ENCODE measurements at regions not wholly inside any gene's neighbourhood (a gene's known extent, or its start where the extent isn't known, plus 50 kb on each side); places are given as distances from the start of the nearest gene placed in this dataset.

DNA sequence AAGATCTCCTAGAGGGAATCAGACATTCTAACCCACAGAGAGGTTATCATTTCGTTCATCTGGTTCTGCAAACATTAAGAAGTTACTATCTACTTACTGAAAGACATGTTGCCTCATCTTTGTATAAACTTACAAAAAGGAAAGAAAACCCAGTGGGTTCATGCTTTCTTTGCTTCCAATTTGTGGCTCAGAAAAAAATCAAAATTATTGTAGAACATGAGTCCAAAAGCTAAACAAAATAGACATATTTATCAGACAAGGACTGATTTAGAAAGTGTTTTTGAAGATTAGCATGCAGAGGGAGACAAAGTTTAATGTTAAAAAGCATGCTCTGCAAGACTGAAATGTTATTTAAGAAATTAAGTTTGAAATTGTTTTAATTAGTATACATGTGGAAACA is 123.1 kb downstream of the MBL2 start:
- Histone ChIP-seq H3K27ac (ENCODE audit: insufficient read depth, low read depth, low read length) (no peak overlapping the region), H4K20me1 (replicated peaks; ENCODE audit: control insufficient read depth, extremely low read depth, insufficient read depth, low read length) (no peaks in the 10 kb centered on the region), H3K9ac (replicated peaks; ENCODE audit: extremely low read depth, insufficient read depth, low read length) (no peak overlapping the region), H3K4me2 (ENCODE audit: insufficient read depth, low read length) (no peak overlapping the region), H3K4me3 (replicated peaks in 1 of 3; ENCODE audit: insufficient read depth in 1 of 3, low read depth in 1 of 3, low read length in 3 of 3) (no peak overlapping the region), H3K9me3 (replicated peaks; ENCODE audit: control insufficient read depth, insufficient read depth, low read length) (no peaks in the 10 kb centered on the region), H3K27me3 (ENCODE audit: control insufficient read depth in 2 of 2, insufficient read depth in 2 of 2, low read length in 2 of 2) (no peaks in the 10 kb centered on the region), H3K4me1 (ENCODE audit: control insufficient read depth, extremely low read depth, insufficient read depth, low read length) (peaks cover 12% of the 10 kb centered on the region), H3K36me3 (ENCODE audit: control insufficient read depth in 2 of 2, extremely low read depth in 1 of 2, insufficient read depth in 2 of 2, low read length in 2 of 2) (no peaks in the 10 kb centered on the region), H3K9me1 (replicated peaks; ENCODE audit: control insufficient read depth, extremely low read depth, insufficient read depth, low read length) (no peaks in the 10 kb centered on the region), H3K79me2 (ENCODE audit: control insufficient read depth, insufficient read depth, low read length) (no peaks in the 10 kb centered on the region), H2AFZ (ENCODE audit: low read depth, low read length) (no peak overlapping the region)
- no peak for TF ChIP-seq POLR2AphosphoS5 (IDR thresholded peaks at IDR 0.05; ENCODE audit: insufficient read depth, low read depth, low read length)
- TF ChIP-seq EZH2 (IDR thresholded peaks at IDR 0.05; ENCODE audit: borderline replicate concordance, low read depth, low read length, severe bottlenecking): no peak
- TF ChIP-seq POLR2A (IDR thresholded peaks at IDR 0.05; ENCODE audit: low read depth, low read length): no peak
- TF ChIP-seq JUN (IDR thresholded peaks at IDR 0.05; ENCODE audit: borderline replicate concordance, insufficient read depth, insufficient read length, low read depth): no peak
- TF ChIP-seq, protein P1, sequence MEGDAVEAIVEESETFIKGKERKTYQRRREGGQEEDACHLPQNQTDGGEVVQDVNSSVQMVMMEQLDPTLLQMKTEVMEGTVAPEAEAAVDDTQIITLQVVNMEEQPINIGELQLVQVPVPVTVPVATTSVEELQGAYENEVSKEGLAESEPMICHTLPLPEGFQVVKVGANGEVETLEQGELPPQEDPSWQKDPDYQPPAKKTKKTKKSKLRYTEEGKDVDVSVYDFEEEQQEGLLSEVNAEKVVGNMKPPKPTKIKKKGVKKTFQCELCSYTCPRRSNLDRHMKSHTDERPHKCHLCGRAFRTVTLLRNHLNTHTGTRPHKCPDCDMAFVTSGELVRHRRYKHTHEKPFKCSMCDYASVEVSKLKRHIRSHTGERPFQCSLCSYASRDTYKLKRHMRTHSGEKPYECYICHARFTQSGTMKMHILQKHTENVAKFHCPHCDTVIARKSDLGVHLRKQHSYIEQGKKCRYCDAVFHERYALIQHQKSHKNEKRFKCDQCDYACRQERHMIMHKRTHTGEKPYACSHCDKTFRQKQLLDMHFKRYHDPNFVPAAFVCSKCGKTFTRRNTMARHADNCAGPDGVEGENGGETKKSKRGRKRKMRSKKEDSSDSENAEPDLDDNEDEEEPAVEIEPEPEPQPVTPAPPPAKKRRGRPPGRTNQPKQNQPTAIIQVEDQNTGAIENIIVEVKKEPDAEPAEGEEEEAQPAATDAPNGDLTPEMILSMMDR (IDR thresholded peaks at IDR 0.05; ENCODE audit: extremely low read depth in 1 of 2, insufficient read depth in 1 of 2, low read depth in 1 of 2, low read length in 2 of 2): no peak
- no peak for TF ChIP-seq FOS (IDR thresholded peaks at IDR 0.05; ENCODE audit: borderline replicate concordance, insufficient read depth, low read length)
- TF ChIP-seq GATA2 (IDR thresholded peaks at IDR 0.05; ENCODE audit: insufficient read depth, insufficient read length, low read depth, low read length): no peak
- TF ChIP-seq, protein P2, sequence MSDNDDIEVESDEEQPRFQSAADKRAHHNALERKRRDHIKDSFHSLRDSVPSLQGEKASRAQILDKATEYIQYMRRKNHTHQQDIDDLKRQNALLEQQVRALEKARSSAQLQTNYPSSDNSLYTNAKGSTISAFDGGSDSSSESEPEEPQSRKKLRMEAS (IDR thresholded peaks at IDR 0.05; ENCODE audit: insufficient read depth, insufficient read length): no peak
- TF ChIP-seq MYC (IDR thresholded peaks at IDR 0.05; ENCODE audit: low read depth, low read length): no peak
- no TSS peak for BruUV-seq (replicated peaks)
- ChIA-PET POLR2A (no interaction called here), CTCF (interaction anchor here (1.7 to 1.8 kb wide), 2 partner anchors 79 to 80 kb away, joined by 3 to 6 read pairs; no protein-coding TSS in a partner anchor)
- intact Hi-C loops (cut with micrococcal nuclease) (no loop called here), dilution Hi-C loops (cut with MboI; ENCODE audit: extremely low pct_ligation_motif_present, low sequenced_read_pairs) (no loop called here)
- no peak for DNase-seq (ENCODE audit: low read depth, low spot score)
- no peak for FAIRE-seq
